SK-N-SH treated with all-trans-retinoic acid at 6 μM for 48 hours (cell line): ENCODE measurements at regions not wholly inside any gene's neighbourhood (a gene's known extent, or its start where the extent isn't known, plus 50 kb on each side); places are given as distances from the start of the nearest gene placed in this dataset.

Experiments
- BACH2 ChIP-seq: fragments of 250-450 bp; sonication (Bioruptor Pico); IDR thresholded peaks from 2 replicates; pipeline ENCODE4 v1.9.0; 2021; ENCODE audit warnings: mild to moderate bottlenecking, borderline replicate concordance
- CSRNP3 ChIP-seq: fragments of 250-450 bp; sonication (Bioruptor Pico); IDR thresholded peaks from 2 replicates; pipeline ENCODE4 v1.5.1; 2021; ENCODE audit warnings: mild to moderate bottlenecking, moderate library complexity
- ESRRG ChIP-seq: fragments of 250-450 bp; sonication (Bioruptor Pico); IDR thresholded peaks from 2 replicates; pipeline ENCODE4 v1.6.1; 2021; ENCODE audit warnings: mild to moderate bottlenecking
- ISL1 ChIP-seq: fragments of 250-450 bp; sonication (Bioruptor Pico); IDR thresholded peaks from 2 replicates; pipeline ENCODE4 v2.1.2; 2022; ENCODE audit warnings: mild to moderate bottlenecking, moderate library complexity
- POU6F1 ChIP-seq: fragments of 250-450 bp; sonication (Bioruptor Pico); IDR thresholded peaks from 2 replicates; pipeline ENCODE4 v1.8.0; 2021; ENCODE audit warnings: low read depth, mild to moderate bottlenecking, moderate library complexity, borderline replicate concordance
- RARB ChIP-seq: fragments of 250-450 bp; sonication (Bioruptor Pico); IDR thresholded peaks from 2 replicates; pipeline ENCODE4 v1.8.0; 2021; ENCODE audit warnings: mild to moderate bottlenecking, moderate library complexity
- TOX ChIP-seq: fragments of 250-450 bp; sonication (Bioruptor Pico); IDR thresholded peaks from 2 replicates; pipeline ENCODE4 v1.8.0; 2021; ENCODE audit warnings: mild to moderate bottlenecking, moderate library complexity, borderline replicate concordance
- TSHZ2 ChIP-seq: fragments of 250-450 bp; sonication (Bioruptor Pico); IDR thresholded peaks from 2 replicates; pipeline ENCODE4 v1.5.0; 2020; ENCODE audit warnings: mild to moderate bottlenecking, moderate library complexity
- ZC3H10 ChIP-seq: fragments of 250-450 bp; sonication (Bioruptor Pico); IDR thresholded peaks from 2 replicates; pipeline ENCODE4 v1.5.1; 2021; ENCODE audit warnings: mild to moderate bottlenecking, moderate library complexity
- ZFP3 ChIP-seq: fragments of 250-450 bp; sonication (Bioruptor Pico); IDR thresholded peaks from 2 replicates; pipeline ENCODE4 v1.5.0; 2020; ENCODE audit warnings: mild to moderate bottlenecking, moderate library complexity
- ZFP30 ChIP-seq: fragments of 450-650 bp; formaldehyde crosslinking; IDR thresholded peaks from 2 replicates; pipeline ENCODE4 v1.5.0; 2022; ENCODE audit warnings: mild to moderate bottlenecking, moderate library complexity
- ZNF565 ChIP-seq: fragments of 450-650 bp; formaldehyde crosslinking; conservative IDR thresholded peaks from 2 replicates; pipeline ENCODE4 v1.5.0; 2020; ENCODE audit warnings: low read depth, mild to moderate bottlenecking, moderate library complexity
- TF ChIP-seq, protein P1 (sequence below): fragments of 250-450 bp; sonication (Bioruptor Pico); IDR thresholded peaks from 2 replicates; pipeline ENCODE4 v1.5.1; 2020; ENCODE audit warnings: low read depth, mild to moderate bottlenecking, moderate library complexity
- TF ChIP-seq, protein P2 (sequence below): fragments of 250-450 bp; sonication (Bioruptor Pico); IDR thresholded peaks from 2 replicates; pipeline ENCODE4 v1.8.0; 2020; ENCODE audit warnings: mild to moderate bottlenecking, moderate library complexity, borderline replicate concordance

DNA sequence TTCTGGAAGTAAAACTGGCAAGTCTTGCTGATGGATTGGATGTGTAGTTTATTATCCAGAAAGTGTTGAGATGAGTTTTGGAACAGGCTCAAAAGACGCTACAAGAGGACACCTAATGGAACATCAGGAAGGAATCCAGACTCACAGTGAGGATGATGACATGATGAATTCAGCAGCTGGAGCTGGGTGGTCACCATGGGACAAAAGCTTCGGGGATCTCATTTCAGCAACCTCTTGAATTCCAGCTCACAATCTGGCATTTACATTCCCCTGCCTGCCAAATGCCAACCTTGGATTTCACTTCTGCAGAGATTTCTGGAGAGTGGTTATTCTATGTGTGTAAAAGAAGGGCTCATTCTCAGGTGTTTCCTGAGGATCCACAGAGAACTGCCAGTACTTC is 288.0 kb upstream of the TMTC4 start:
- no peak for TF ChIP-seq POU6F1 (CRISPR knock-in tag)
- no peak for TF ChIP-seq TSHZ2 (CRISPR knock-in tag)
- no peak for TF ChIP-seq RARB
- no peak for TF ChIP-seq ZC3H10
- TF ChIP-seq, protein P1, sequence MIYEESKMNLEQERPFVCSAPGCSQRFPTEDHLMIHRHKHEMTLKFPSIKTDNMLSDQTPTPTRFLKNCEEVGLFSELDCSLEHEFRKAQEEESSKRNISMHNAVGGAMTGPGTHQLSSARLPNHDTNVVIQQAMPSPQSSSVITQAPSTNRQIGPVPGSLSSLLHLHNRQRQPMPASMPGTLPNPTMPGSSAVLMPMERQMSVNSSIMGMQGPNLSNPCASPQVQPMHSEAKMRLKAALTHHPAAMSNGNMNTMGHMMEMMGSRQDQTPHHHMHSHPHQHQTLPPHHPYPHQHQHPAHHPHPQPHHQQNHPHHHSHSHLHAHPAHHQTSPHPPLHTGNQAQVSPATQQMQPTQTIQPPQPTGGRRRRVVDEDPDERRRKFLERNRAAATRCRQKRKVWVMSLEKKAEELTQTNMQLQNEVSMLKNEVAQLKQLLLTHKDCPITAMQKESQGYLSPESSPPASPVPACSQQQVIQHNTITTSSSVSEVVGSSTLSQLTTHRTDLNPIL (CRISPR knock-in tag), result no peak
- TF ChIP-seq TOX (CRISPR knock-in tag), result no peak
- TF ChIP-seq, protein P2, sequence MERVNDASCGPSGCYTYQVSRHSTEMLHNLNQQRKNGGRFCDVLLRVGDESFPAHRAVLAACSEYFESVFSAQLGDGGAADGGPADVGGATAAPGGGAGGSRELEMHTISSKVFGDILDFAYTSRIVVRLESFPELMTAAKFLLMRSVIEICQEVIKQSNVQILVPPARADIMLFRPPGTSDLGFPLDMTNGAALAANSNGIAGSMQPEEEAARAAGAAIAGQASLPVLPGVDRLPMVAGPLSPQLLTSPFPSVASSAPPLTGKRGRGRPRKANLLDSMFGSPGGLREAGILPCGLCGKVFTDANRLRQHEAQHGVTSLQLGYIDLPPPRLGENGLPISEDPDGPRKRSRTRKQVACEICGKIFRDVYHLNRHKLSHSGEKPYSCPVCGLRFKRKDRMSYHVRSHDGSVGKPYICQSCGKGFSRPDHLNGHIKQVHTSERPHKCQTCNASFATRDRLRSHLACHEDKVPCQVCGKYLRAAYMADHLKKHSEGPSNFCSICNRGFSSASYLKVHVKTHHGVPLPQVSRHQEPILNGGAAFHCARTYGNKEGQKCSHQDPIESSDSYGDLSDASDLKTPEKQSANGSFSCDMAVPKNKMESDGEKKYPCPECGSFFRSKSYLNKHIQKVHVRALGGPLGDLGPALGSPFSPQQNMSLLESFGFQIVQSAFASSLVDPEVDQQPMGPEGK (CRISPR knock-in tag), result no peak
- no peak for TF ChIP-seq CSRNP3 (CRISPR knock-in tag)
- no peak for TF ChIP-seq ZNF565 (CRISPR knock-in tag)
- no peak for TF ChIP-seq ZFP3 (CRISPR knock-in tag)
- no peak for TF ChIP-seq ESRRG
- no peak for TF ChIP-seq ISL1 (CRISPR knock-in tag)
- no peak for TF ChIP-seq ZFP30 (CRISPR knock-in tag)
- TF ChIP-seq BACH2 (CRISPR knock-in tag), result no peak
